NB4 (cell line): ENCODE measurements at regions not wholly inside any gene's neighbourhood (a gene's known extent, or its start where the extent isn't known, plus 50 kb on each side); places are given as distances from the start of the nearest gene placed in this dataset.
A peak's percentile ranks its signal among the peaks of the same experiment; 100 is the strongest.

Source experiments
- DNase-seq: peaks from one replicate; pipeline ENCODE4 v3.0.0; 2010; ENCODE audit warnings: low read depth
- H3K4me3 ChIP-seq: one replicate; pipeline ENCODE4 v1.5.1; 2011; ENCODE audit warnings: mild to moderate bottlenecking, low read depth, low read length, moderate library complexity
- MYC ChIP-seq: IDR thresholded peaks from 2 replicates; pipeline ENCODE4 v1.6.1; 2011; ENCODE audit warnings: low read depth, low read length
- POLR2A ChIP-seq: IDR thresholded peaks from 2 replicates; pipeline ENCODE4 v1.6.1; 2011; ENCODE audit warnings: mild to moderate bottlenecking; ENCODE audit not compliant: insufficient read length; ENCODE audit errors: extremely low read depth
- TF ChIP-seq, protein P1 (sequence below): IDR thresholded peaks from one replicate; pipeline ENCODE4 v1.5.1; 2012; ENCODE audit warnings: low read depth, low read length
- TF ChIP-seq, protein P2 (sequence below): IDR thresholded peaks from 2 replicates; pipeline ENCODE4 v1.6.1; 2011; ENCODE audit warnings: low read depth, low read length

DNA sequence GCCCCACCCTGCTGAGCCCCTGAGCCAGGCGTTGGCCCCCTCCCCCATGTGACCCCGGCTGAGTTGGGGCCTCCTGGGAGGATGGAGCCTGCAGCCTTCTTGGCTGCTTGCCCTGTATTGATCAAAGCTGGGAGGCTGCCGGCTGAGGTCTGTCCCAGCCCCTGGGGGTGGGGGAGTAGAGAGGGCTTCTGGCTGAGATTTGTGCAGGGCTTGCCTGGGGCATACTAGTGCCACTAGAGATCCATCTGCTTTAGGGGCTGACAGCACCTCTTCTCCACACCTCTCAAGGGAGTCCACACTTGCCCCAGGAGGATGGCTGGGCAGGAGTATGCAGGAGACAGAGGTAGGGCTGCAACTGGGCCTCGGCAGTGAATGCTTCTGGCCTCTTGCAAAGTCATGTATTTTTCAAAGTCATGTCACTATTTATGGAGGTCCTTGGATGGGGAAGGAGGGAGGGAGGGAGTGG is 53.6 kb upstream of the SSBP3 start:
- DNase-seq, result peak; percentile 16
- TF ChIP-seq POLR2A, result no peak
- TF ChIP-seq, protein P1, sequence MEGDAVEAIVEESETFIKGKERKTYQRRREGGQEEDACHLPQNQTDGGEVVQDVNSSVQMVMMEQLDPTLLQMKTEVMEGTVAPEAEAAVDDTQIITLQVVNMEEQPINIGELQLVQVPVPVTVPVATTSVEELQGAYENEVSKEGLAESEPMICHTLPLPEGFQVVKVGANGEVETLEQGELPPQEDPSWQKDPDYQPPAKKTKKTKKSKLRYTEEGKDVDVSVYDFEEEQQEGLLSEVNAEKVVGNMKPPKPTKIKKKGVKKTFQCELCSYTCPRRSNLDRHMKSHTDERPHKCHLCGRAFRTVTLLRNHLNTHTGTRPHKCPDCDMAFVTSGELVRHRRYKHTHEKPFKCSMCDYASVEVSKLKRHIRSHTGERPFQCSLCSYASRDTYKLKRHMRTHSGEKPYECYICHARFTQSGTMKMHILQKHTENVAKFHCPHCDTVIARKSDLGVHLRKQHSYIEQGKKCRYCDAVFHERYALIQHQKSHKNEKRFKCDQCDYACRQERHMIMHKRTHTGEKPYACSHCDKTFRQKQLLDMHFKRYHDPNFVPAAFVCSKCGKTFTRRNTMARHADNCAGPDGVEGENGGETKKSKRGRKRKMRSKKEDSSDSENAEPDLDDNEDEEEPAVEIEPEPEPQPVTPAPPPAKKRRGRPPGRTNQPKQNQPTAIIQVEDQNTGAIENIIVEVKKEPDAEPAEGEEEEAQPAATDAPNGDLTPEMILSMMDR, result no peak
- TF ChIP-seq, protein P2, sequence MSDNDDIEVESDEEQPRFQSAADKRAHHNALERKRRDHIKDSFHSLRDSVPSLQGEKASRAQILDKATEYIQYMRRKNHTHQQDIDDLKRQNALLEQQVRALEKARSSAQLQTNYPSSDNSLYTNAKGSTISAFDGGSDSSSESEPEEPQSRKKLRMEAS, result no peak
- no peak for TF ChIP-seq MYC
- no peak overlapping the region for H3K4me3 ChIP-seq

DNA sequence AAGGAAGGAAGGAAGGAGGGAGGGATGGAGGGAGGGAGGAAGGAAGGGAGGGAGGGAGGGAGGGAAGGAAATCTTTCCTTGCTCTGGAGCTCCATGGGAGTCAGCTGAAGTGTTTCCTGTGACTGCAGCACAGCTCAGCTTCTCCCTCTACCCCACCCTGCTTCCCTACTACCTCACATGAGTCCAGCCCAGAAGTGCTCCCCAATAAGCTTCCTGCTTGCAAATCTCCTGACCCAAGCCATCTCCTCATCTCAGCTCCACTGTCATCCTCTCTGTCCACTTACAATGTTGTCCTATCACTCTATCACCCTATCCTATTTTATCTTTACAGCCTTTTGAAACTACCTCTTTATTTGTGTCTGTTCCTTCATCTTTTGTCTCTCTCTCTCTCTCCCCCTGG is 52.9 kb upstream of the SSBP3 start:
- no peak for DNase-seq
- H3K4me3 ChIP-seq, result no peak overlapping the region
- TF ChIP-seq, protein P2, result no peak
- TF ChIP-seq, protein P1, result no peak
- TF ChIP-seq POLR2A (no peak), MYC (no peak)

DNA sequence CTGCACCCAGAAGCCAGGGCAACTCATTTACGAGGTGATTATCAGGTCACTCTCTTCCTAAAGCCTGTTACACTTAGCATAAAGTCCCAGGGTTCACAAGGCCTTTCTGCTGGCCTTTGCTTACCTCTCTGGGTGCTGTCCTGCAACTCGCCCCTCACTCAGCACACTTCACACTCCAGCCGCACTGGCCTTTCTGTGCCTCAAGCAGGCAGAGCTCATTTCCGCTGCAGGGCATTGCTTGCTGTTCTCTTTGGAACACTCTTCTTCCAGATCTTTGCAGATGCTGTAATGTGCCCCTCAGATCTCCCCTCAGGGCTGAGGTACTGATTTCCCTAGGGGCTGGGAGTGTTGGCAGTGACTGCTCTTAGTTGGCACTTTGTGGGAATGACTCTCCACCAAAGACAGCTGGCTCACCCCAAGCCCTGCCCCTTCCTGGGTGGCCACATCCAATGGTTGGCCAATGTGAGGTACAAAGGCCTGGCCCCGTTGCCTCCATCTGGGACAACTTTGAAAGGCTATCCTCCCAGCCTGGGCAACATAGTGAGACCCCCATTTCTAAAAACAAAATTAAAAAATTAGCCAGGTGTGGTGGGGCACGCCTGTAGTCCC is 50.8 kb upstream of the SSBP3 start:
- H3K4me3 ChIP-seq, result no peak overlapping the region
- TF ChIP-seq MYC (no peak), POLR2A (no peak)
- TF ChIP-seq, protein P1, result no peak
- TF ChIP-seq, protein P2, result no peak
- DNase-seq, result no peak

DNA sequence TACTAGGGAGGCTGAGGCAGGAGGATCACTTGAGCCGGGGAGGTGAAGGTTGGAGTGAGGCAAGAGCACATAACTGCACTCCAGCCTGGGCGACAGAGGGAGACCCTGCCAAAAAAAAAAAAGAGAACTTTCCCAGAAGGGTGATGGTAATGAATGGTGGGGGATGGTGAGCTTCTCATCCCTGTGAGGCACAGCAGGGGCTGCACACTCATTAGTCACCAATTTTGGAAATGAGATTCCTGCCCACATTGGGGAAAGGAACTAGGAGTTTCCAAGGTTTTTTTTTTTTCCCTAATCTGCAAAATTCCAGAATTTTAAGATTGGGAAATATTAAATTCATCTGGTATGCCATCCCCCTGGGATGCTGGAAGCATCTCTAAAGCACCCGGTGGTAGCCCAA is 50.2 kb upstream of the SSBP3 start:
- no peak for DNase-seq
- H3K4me3 ChIP-seq, result no peak overlapping the region
- TF ChIP-seq POLR2A, result no peak
- TF ChIP-seq, protein P2, result no peak
- TF ChIP-seq, protein P1, result no peak
